OCI-LY7 (cell line): ENCODE measurements at regions not wholly inside any gene's neighbourhood (a gene's known extent, or its start where the extent isn't known, plus 50 kb on each side); places are given as distances from the start of the nearest gene placed in this dataset.

Experiments
- BruUV-seq: library from RNA; stranded (reverse); fragments of 400-500 nt; replicated peaks from 2 replicates; lab custom pipeline; 2021; lab: Mats Ljungman, UMichigan
- CTCF ChIA-PET: fragments of 300-600 bp; sonication (Branson Sonifier 250); formaldehyde crosslinking; loops from one replicate; lab custom pipeline; 2022; ENCODE audit warnings: antibody characterized with exemption; ENCODE audit not compliant: unreplicated experiment; lab: Charles Lee
- POLR2A ChIA-PET: fragments of 300-600 bp; sonication (Branson Sonifier 250); formaldehyde crosslinking; loops from one replicate; lab custom pipeline; 2022; ENCODE audit warnings: antibody characterized with exemption; lab: Charles Lee
- DNase-seq: peaks from one replicate; pipeline ENCODE4 v3.0.0-alpha.2; 2015; ENCODE audit warnings: low spot score
- H2AFZ ChIP-seq: fragments of 200-600 bp; sonication (generic), shearing (Covaris generic); 2 replicates; pipeline ENCODE4 v1.6.1; 2014; ENCODE audit warnings: mild to moderate bottlenecking, antibody characterized with exemption, low read length, moderate library complexity
- H3K27ac ChIP-seq: fragments of 200-600 bp; sonication (generic); 2 replicates; pipeline ENCODE4 v1.5.1; 2014; ENCODE audit warnings: mixed run types, low read depth, mild to moderate bottlenecking, moderate library complexity, low read length, inconsistent platforms; ENCODE audit not compliant: poor library complexity, severe bottlenecking
- H3K36me3 ChIP-seq: fragments of 200-600 bp; sonication (generic); 2 replicates; pipeline ENCODE4 v1.6.1; 2014; ENCODE audit warnings: mild to moderate bottlenecking, antibody characterized with exemption, low read length, moderate library complexity, mixed read lengths; ENCODE audit not compliant: insufficient read depth
- H3K4me1 ChIP-seq: fragments of 200-600 bp; sonication (generic); 2 replicates; pipeline ENCODE4 v1.5.1; 2014; ENCODE audit warnings: mild to moderate bottlenecking, low read length; ENCODE audit not compliant: insufficient read depth, poor library complexity, severe bottlenecking
- H3K4me2 ChIP-seq: fragments of 200-600 bp; sonication (generic); 2 replicates; pipeline ENCODE4 v1.6.1; 2014; ENCODE audit warnings: mild to moderate bottlenecking, low read length
- H3K4me3 ChIP-seq: fragments of 200-600 bp; sonication (generic); 2 replicates; pipeline ENCODE4 v1.5.1; 2014; ENCODE audit warnings: mild to moderate bottlenecking, low read depth, low read length; ENCODE audit not compliant: poor library complexity, severe bottlenecking
- H3K79me2 ChIP-seq: fragments of 200-600 bp; sonication (generic); 2 replicates; pipeline ENCODE4 v1.6.1; 2016; ENCODE audit warnings: low read depth, mild to moderate bottlenecking, low read length, moderate library complexity, mixed read lengths; ENCODE audit not compliant: insufficient read depth
- H3K9me2 ChIP-seq: fragments of 200-600 bp; sonication (generic); 2 replicates; pipeline ENCODE4 v1.6.1; 2016; ENCODE audit warnings: mild to moderate bottlenecking, low read length, mixed read lengths; ENCODE audit not compliant: insufficient read depth
- H3K9me3 ChIP-seq: fragments of 200-600 bp; sonication (generic); 2 replicates; pipeline ENCODE4 v1.6.1; 2014; ENCODE audit warnings: mild to moderate bottlenecking, mixed run types, low read length, mixed read lengths
- H4K20me1 ChIP-seq: fragments of 200-600 bp; sonication (generic); 2 replicates; pipeline ENCODE4 v1.6.1; 2014; ENCODE audit warnings: mild to moderate bottlenecking, antibody characterized with exemption, low read length, moderate library complexity, mixed read lengths; ENCODE audit not compliant: insufficient read depth
- CTCF ChIP-seq: fragments of 200-600 bp; sonication (generic); conservative IDR thresholded peaks from 2 replicates; pipeline ENCODE4 v1.5.1; 2014; ENCODE audit warnings: mild to moderate bottlenecking, antibody characterized with exemption, low read length, moderate library complexity, mixed read lengths
- EZH2phosphoT487 ChIP-seq: fragments of 200-600 bp; sonication (generic); IDR thresholded peaks from 2 replicates; pipeline ENCODE4 v1.6.1; 2018; ENCODE audit warnings: low read depth, borderline replicate concordance, mild to moderate bottlenecking, mixed run types, antibody characterized with exemption, low read length, moderate library complexity, mixed read lengths
- intact Hi-C: fragments of 100-400 bp; cut with micrococcal nuclease; formaldehyde crosslinking; loops from one replicate; pipeline ENCODE4 v1.10.0; 2022; ENCODE audit not compliant: unreplicated experiment

GRCh38 chr3:116776880-116777785 lies 67.6 kb downstream of the TUSC7 start:
- BruUV-seq = no TSS peak
- no peaks in the 10 kb centered on the region for H3K4me1 ChIP-seq
- H3K36me3 ChIP-seq = no peaks in the 10 kb centered on the region
- intact Hi-C loops = loop anchor here (10.0 kb wide), 1 partner anchor 238 kb away; no protein-coding TSS in a partner anchor
- ChIA-PET POLR2A (no interaction called here), CTCF (no interaction called here)
- H3K4me3 ChIP-seq = no peak overlapping the region
- no peak overlapping the region for H3K27ac ChIP-seq
- no peak overlapping the region for H2AFZ ChIP-seq
- TF ChIP-seq CTCF (no peak), EZH2phosphoT487 (no peak)
- no peak for DNase-seq
- H3K9me3 ChIP-seq = no peaks in the 10 kb centered on the region
- H4K20me1 ChIP-seq = no peaks in the 10 kb centered on the region
- no peak overlapping the region for H3K4me2 ChIP-seq
- no peaks in the 10 kb centered on the region for H3K79me2 ChIP-seq
- no peaks in the 10 kb centered on the region for H3K9me2 ChIP-seq

GRCh38 chr3:116785226-116785625 lies 75.6 kb downstream of the TUSC7 start:
- Histone ChIP-seq H3K36me3 (no peaks in the 10 kb centered on the region), H2AFZ (no peak overlapping the region), H3K4me3 (no peak overlapping the region), H3K9me3 (no peaks in the 10 kb centered on the region), H3K4me1 (no peaks in the 10 kb centered on the region), H3K27ac (no peak overlapping the region), H3K9me2 (no peaks in the 10 kb centered on the region), H4K20me1 (no peaks in the 10 kb centered on the region), H3K4me2 (no peak overlapping the region), H3K79me2 (no peaks in the 10 kb centered on the region)
- BruUV-seq = no TSS peak
- intact Hi-C loops = no loop called here
- ChIA-PET CTCF (no interaction called here), POLR2A (interaction anchor here (0.5 to 1.0 kb wide), 2 partner anchors 9 to 247 kb away, joined by 3 read pairs; no protein-coding TSS in a partner anchor)
- TF ChIP-seq CTCF (no peak), EZH2phosphoT487 (no peak)
- no peak for DNase-seq

GRCh38 chr3:116802651-116803050 lies 93.1 kb downstream of the TUSC7 start:
- H3K4me3 ChIP-seq = no peak overlapping the region
- no peaks in the 10 kb centered on the region for H3K9me3 ChIP-seq
- TF ChIP-seq EZH2phosphoT487 = no peak
- TF ChIP-seq CTCF = no peak
- ChIA-PET POLR2A (no interaction called here), CTCF (no interaction called here)
- H3K27ac ChIP-seq = no peak overlapping the region
- no peak overlapping the region for H2AFZ ChIP-seq
- no peaks in the 10 kb centered on the region for H3K9me2 ChIP-seq
- no peaks in the 10 kb centered on the region for H3K36me3 ChIP-seq
- intact Hi-C loops = no loop called here
- BruUV-seq = no TSS peak
- no peaks in the 10 kb centered on the region for H4K20me1 ChIP-seq
- no peaks in the 10 kb centered on the region for H3K4me1 ChIP-seq
- DNase-seq = no peak
- H3K4me2 ChIP-seq = no peak overlapping the region
- H3K79me2 ChIP-seq = no peaks in the 10 kb centered on the region
